ENCODE measurements at regions not wholly inside any gene's neighbourhood (a gene's known extent, or its start where the extent isn't known, plus 50 kb on each side); places are given as distances from the start of the nearest gene placed in this dataset.
"Not testable (repeated sequence)": the region's sequence is repeated elsewhere in the genome, so short reads cannot be mapped to it uniquely, and the experiment has no call there.

- not testable (repeated sequence) for DNase-seq
Observed at GRCh38 chr2:66632882-66633281, 198.0 kb downstream of the MEIS1 start.

GRCh38 chr2:66633631-66634030, 198.7 kb downstream of the MEIS1 start:
- no peak for DNase-seq

- no peak for DNase-seq
Observed at GRCh38 chr2:66634784-66635183, 199.9 kb downstream of the MEIS1 start.

- no peak for DNase-seq
Observed at GRCh38 chr2:66641685-66642084, 206.8 kb downstream of the MEIS1 start.

- DNase-seq: not testable (repeated sequence)
Observed at GRCh38 chr2:66648081-66648480, 213.2 kb downstream of the MEIS1 start.

- DNase-seq: no peak
Observed at GRCh38 chr2:66649006-66649405, 214.1 kb downstream of the MEIS1 start.

- DNase-seq: no peak
Observed at GRCh38 chr2:66651295-66651694, 216.4 kb downstream of the MEIS1 start.

- DNase-seq: no peak
Observed at GRCh38 chr2:66660804-66661203, 225.9 kb downstream of the MEIS1 start.

- DNase-seq: no peak
Observed at GRCh38 chr2:66661253-66662173, 226.6 kb downstream of the MEIS1 start.

GRCh38 chr2:66665124-66665984, 230.4 kb downstream of the MEIS1 start:
- DNase-seq: no peak

- DNase-seq: no peak
Observed at GRCh38 chr2:66667301-66667700, 232.4 kb downstream of the MEIS1 start.

GRCh38 chr2:66673286-66673685, 238.4 kb downstream of the MEIS1 start:
- no peak for DNase-seq

GRCh38 chr2:66674087-66674486, 239.2 kb downstream of the MEIS1 start:
- DNase-seq: no peak

- no peak for DNase-seq
Observed at GRCh38 chr2:66675591-66675990, 240.7 kb downstream of the MEIS1 start.

- DNase-seq: no peak
Observed at GRCh38 chr2:66679442-66679841, 244.5 kb downstream of the MEIS1 start.

- no peak for DNase-seq
Observed at GRCh38 chr2:66682476-66682875, 247.6 kb downstream of the MEIS1 start.

GRCh38 chr2:66683064-66683463, 248.1 kb downstream of the MEIS1 start:
- DNase-seq: no peak

GRCh38 chr2:66683599-66683998, 248.7 kb downstream of the MEIS1 start:
- DNase-seq: no peak

- DNase-seq: no peak
Observed at GRCh38 chr2:66684289-66684688, 249.4 kb downstream of the MEIS1 start.

GRCh38 chr2:66686755-66687154, 251.8 kb downstream of the MEIS1 start:
- no peak for DNase-seq

GRCh38 chr2:66688951-66689350, 254.0 kb downstream of the MEIS1 start:
- no peak for DNase-seq

- DNase-seq: no peak
Observed at GRCh38 chr2:66689456-66690051, 254.6 kb downstream of the MEIS1 start.
